ENCODE measurements at regions not wholly inside any gene's neighbourhood (a gene's known extent, or its start where the extent isn't known, plus 50 kb on each side); places are given as distances from the start of the nearest gene placed in this dataset.

DNA sequence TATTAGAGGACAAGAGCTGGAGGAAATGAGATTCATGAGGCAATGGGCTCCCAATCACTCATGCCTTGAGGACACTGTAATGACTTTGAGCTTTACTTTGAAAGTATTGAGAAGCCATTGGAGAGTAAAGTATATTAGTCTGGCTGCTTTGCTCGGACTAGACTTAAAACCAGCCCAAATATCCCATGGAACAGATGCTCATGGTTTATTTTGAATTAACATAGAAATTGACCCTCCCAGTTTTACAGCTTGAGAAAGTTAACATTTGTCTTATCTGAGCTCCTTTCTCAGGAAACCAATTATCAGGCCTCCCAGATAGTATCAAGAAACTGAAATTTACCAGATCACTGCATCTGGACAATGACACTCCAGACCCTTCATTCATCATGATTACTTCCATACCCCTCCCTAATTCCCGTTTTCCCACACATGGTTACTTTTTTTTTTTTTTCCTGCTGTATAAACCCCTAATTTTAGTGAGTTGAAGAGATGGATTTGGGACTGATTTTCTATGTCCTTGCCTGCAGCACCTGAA lies 270.8 kb upstream of the SMIM30 start:
- Mint-ChIP-seq H3K27me3 (no peaks in the 10 kb centered on the region), H3K9me3 (ENCODE audit: low read depth) (peaks cover 19% of the 10 kb centered on the region), H3K4me3 (ENCODE audit: low read depth) (no peak overlapping the region), H3K27ac (no peak overlapping the region), H3K36me3 (ENCODE audit: insufficient read depth) (peaks cover 2% of the 10 kb centered on the region), H3K4me1 (ENCODE audit: low read depth) (no peaks in the 10 kb centered on the region)
- TF ChIP-seq, protein P1, sequence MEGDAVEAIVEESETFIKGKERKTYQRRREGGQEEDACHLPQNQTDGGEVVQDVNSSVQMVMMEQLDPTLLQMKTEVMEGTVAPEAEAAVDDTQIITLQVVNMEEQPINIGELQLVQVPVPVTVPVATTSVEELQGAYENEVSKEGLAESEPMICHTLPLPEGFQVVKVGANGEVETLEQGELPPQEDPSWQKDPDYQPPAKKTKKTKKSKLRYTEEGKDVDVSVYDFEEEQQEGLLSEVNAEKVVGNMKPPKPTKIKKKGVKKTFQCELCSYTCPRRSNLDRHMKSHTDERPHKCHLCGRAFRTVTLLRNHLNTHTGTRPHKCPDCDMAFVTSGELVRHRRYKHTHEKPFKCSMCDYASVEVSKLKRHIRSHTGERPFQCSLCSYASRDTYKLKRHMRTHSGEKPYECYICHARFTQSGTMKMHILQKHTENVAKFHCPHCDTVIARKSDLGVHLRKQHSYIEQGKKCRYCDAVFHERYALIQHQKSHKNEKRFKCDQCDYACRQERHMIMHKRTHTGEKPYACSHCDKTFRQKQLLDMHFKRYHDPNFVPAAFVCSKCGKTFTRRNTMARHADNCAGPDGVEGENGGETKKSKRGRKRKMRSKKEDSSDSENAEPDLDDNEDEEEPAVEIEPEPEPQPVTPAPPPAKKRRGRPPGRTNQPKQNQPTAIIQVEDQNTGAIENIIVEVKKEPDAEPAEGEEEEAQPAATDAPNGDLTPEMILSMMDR (IDR thresholded peaks at IDR 0.05; ENCODE audit: unreplicated experiment) = no peak
- no peak for DNase-seq (ENCODE audit: low spot score, unreplicated experiment)

DNA sequence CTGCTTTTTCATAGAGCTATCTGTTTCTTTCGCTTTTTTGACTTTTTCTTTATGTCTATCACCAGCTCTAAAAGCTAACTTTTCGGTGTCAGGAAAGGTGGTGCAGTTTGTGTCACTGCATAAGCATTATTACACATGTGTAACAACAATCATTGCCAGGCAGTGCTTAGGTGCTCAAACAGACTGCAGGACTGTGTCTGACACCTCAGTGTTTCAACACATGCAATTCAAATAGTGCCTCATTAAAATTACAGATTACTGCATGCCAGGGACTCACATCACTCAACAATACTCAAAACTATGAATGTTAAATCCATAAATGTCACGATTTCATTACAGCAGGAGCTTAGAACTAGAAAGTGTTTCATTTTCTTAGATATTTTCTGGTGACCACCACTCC lies 265.3 kb upstream of the SMIM30 start:
- H3K4me1 Mint-ChIP-seq (ENCODE audit: low read depth) = no peaks in the 10 kb centered on the region
- no peak overlapping the region for H3K4me3 Mint-ChIP-seq (ENCODE audit: low read depth)
- peaks cover 2% of the 10 kb centered on the region for H3K9me3 Mint-ChIP-seq (ENCODE audit: low read depth)
- peaks cover 4% of the 10 kb centered on the region for H3K27me3 Mint-ChIP-seq
- TF ChIP-seq, protein P1 (IDR thresholded peaks at IDR 0.05; ENCODE audit: unreplicated experiment) = no peak
- no peak overlapping the region for H3K27ac Mint-ChIP-seq
- no peak for DNase-seq (ENCODE audit: low spot score, unreplicated experiment)
- H3K36me3 Mint-ChIP-seq (ENCODE audit: insufficient read depth) = no peaks in the 10 kb centered on the region

DNA sequence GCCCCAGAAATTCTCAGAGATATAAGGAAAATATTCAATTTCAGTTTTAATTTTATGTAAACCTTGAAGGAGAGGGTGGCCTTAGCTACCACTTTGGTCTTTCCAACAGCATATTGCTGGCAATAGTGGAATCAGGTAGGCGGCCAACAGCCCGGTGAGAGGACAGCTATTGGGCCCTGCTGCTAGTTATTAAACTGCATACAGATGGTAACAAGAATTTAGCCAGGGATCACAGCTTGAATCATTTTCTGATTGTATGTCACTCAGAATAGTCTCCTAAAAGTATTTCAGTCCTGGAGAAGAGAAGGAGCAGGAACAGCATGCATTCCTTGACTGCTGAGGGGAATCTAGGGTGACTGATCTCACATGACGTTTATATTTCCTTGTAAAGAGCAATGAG lies 261.4 kb upstream of the SMIM30 start:
- TF ChIP-seq, protein P1 (IDR thresholded peaks at IDR 0.05; ENCODE audit: unreplicated experiment) = no peak
- Mint-ChIP-seq H3K27ac (no peak overlapping the region), H3K4me3 (ENCODE audit: low read depth) (no peak overlapping the region), H3K36me3 (ENCODE audit: insufficient read depth) (no peaks in the 10 kb centered on the region), H3K4me1 (ENCODE audit: low read depth) (peaks cover 3% of the 10 kb centered on the region), H3K9me3 (ENCODE audit: low read depth) (no peaks in the 10 kb centered on the region), H3K27me3 (peaks cover 6% of the 10 kb centered on the region)
- no peak for DNase-seq (ENCODE audit: low spot score, unreplicated experiment)

DNA sequence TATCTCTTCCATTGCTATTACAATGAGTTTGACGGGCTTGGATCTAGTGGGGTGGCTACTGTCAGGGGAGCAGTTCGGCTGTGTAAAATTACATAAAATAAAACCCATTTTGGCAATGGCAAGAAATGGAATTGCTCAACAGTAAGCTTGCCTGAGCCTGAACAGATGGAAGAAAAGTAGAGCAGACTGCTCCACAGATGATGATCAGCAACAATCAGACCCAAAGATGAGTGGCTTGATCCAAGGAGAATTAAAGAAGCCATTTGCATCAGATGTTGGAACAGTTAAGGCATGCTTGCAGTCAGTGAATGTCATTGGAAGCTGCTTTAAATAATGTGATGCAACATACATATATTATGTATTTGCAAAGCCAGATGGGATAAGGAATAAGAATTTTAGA lies 256.6 kb upstream of the SMIM30 start:
- Mint-ChIP-seq H3K27me3 (peaks cover 7% of the 10 kb centered on the region), H3K27ac (no peak overlapping the region), H3K9me3 (ENCODE audit: low read depth) (no peaks in the 10 kb centered on the region), H3K36me3 (ENCODE audit: insufficient read depth) (no peaks in the 10 kb centered on the region), H3K4me3 (ENCODE audit: low read depth) (no peak overlapping the region), H3K4me1 (ENCODE audit: low read depth) (peaks cover 6% of the 10 kb centered on the region)
- DNase-seq (ENCODE audit: low spot score, unreplicated experiment) = no peak
- TF ChIP-seq, protein P1 (IDR thresholded peaks at IDR 0.05; ENCODE audit: unreplicated experiment) = no peak

DNA sequence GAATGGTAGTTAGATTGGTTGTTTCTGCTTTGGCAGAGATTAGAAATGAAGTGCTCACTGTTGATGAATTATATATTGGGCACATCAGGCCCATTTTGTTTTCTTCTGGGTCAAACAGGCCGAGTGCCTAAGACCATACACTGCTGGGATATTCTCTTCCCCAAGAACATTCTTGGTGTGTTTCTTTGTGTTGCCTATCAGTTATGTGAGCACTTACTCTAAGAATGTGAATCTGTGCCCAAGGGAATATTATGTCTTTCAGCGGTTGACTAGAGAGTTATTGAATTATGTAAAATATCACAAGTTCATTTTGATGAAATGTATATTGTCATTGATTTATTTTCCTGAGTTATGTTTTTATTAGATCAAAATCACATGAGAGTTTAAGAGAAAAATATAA lies 255.5 kb upstream of the SMIM30 start:
- no peak for DNase-seq (ENCODE audit: low spot score, unreplicated experiment)
- Mint-ChIP-seq H3K27me3 (peaks cover 3% of the 10 kb centered on the region), H3K9me3 (ENCODE audit: low read depth) (no peaks in the 10 kb centered on the region), H3K36me3 (ENCODE audit: insufficient read depth) (no peaks in the 10 kb centered on the region), H3K4me1 (ENCODE audit: low read depth) (peaks cover 6% of the 10 kb centered on the region), H3K27ac (no peak overlapping the region), H3K4me3 (ENCODE audit: low read depth) (no peak overlapping the region)
- TF ChIP-seq, protein P1 (IDR thresholded peaks at IDR 0.05; ENCODE audit: unreplicated experiment) = no peak
